Brain microvascular endothelial cell (primary cell): ENCODE measurements at regions not wholly inside any gene's neighbourhood (a gene's known extent, or its start where the extent isn't known, plus 50 kb on each side); places are given as distances from the start of the nearest gene placed in this dataset.
A peak's percentile ranks its signal among the peaks of the same experiment; 100 is the strongest.

ENCODE experiments used
- DNase-seq: peaks from one replicate; pipeline ENCODE4 v3.0.0-alpha.2; 2020
- H3K27ac ChIP-seq: fragments of 250-450 bp; sonication (Bioruptor Pico); 2 replicates; pipeline ENCODE4 v1.5.1; 2020; ENCODE audit warnings: mild to moderate bottlenecking, moderate library complexity
- H3K27me3 ChIP-seq: fragments of 250-450 bp; sonication (Bioruptor Pico); replicated peaks from 2 replicates; pipeline ENCODE4 v1.5.1; 2020; ENCODE audit warnings: mild to moderate bottlenecking
- H3K36me3 ChIP-seq: fragments of 250-450 bp; sonication (Bioruptor Pico); replicated peaks from 2 replicates; pipeline ENCODE4 v1.5.1; 2020; ENCODE audit warnings: mild to moderate bottlenecking
- H3K4me3 ChIP-seq: 2 replicates; pipeline ENCODE4 v1.5.1; 2011; ENCODE audit warnings: low read depth, mild to moderate bottlenecking, control low read depth, low read length, moderate library complexity
- CTCF ChIP-seq: IDR thresholded peaks from 2 replicates; pipeline ENCODE4 v1.5.1; 2011; ENCODE audit warnings: low read depth, mild to moderate bottlenecking, moderate library complexity, low read length, control low read depth, inconsistent platforms; ENCODE audit errors: missing control alignments
- in situ Hi-C: cut with HindIII; loops from 2 replicates; pipeline ENCODE4 v1.10.0; 2017; ENCODE audit warnings: low sequenced_read_pairs, low pct_ligation_motif_present

- H3K36me3 ChIP-seq: no peaks in the 10 kb centered on the region
- H3K4me3 ChIP-seq: no peak overlapping the region
- in situ Hi-C loops: no loop called here
- TF ChIP-seq CTCF: peak; percentile 14
- no peak overlapping the region for H3K27ac ChIP-seq
- DNase-seq: peak; percentile 3
- no peaks in the 10 kb centered on the region for H3K27me3 ChIP-seq
Observed at GRCh38 chr10:27446091-27446918, 57.8 kb upstream of the RAB18 start.

- H3K27me3 ChIP-seq: no peaks in the 10 kb centered on the region
- no peak overlapping the region for H3K4me3 ChIP-seq
- in situ Hi-C loops: no loop called here
- TF ChIP-seq CTCF: no peak
- no peak overlapping the region for H3K27ac ChIP-seq
- DNase-seq: no peak
- H3K36me3 ChIP-seq: no peaks in the 10 kb centered on the region
Observed at GRCh38 chr10:27445070-27445469, 59.0 kb upstream of the RAB18 start.

GRCh38 chr10:27440478-27440877, 63.6 kb upstream of the RAB18 start:
- H3K27ac ChIP-seq: no peak overlapping the region
- in situ Hi-C loops: no loop called here
- H3K27me3 ChIP-seq: no peaks in the 10 kb centered on the region
- no peaks in the 10 kb centered on the region for H3K36me3 ChIP-seq
- H3K4me3 ChIP-seq: no peak overlapping the region
- TF ChIP-seq CTCF: no peak
- DNase-seq: no peak

GRCh38 chr10:27440021-27440420, 64.1 kb upstream of the RAB18 start:
- in situ Hi-C loops: no loop called here
- Histone ChIP-seq H3K4me3 (no peak overlapping the region), H3K27me3 (no peaks in the 10 kb centered on the region), H3K27ac (no peak overlapping the region), H3K36me3 (no peaks in the 10 kb centered on the region)
- no peak for DNase-seq
- TF ChIP-seq CTCF: no peak

GRCh38 chr10:27439101-27439500, 65.0 kb upstream of the RAB18 start:
- no peak for DNase-seq
- no peak for TF ChIP-seq CTCF
- Histone ChIP-seq H3K4me3 (no peak overlapping the region), H3K27me3 (no peaks in the 10 kb centered on the region), H3K36me3 (no peaks in the 10 kb centered on the region), H3K27ac (no peak overlapping the region)
- in situ Hi-C loops: no loop called here

- no peaks in the 10 kb centered on the region for H3K27me3 ChIP-seq
- H3K27ac ChIP-seq: no peak overlapping the region
- no peak for DNase-seq
- in situ Hi-C loops: no loop called here
- H3K4me3 ChIP-seq: no peak overlapping the region
- no peak for TF ChIP-seq CTCF
- no peaks in the 10 kb centered on the region for H3K36me3 ChIP-seq
Observed at GRCh38 chr10:27437775-27438174, 66.3 kb upstream of the RAB18 start.
